ENCODE measurements at regions not wholly inside any gene's neighbourhood (a gene's known extent, or its start where the extent isn't known, plus 50 kb on each side); places are given as distances from the start of the nearest gene placed in this dataset.
"Not testable (repeated sequence)": the region's sequence is repeated elsewhere in the genome, so short reads cannot be mapped to it uniquely, and the experiment has no call there.

GRCh38 chrX:99051639-99052038, 1358.4 kb downstream of the PCDH19 start:
- Histone ChIP-seq H3K9me3 (ENCODE audit: control insufficient read depth, insufficient read depth, low read length) (peaks cover 2% of the 10 kb centered on the region; the same call in 1 of the 2 replicates), H3K4me1 (ENCODE audit: insufficient read depth, low read length) (no peaks in the 10 kb centered on the region), H3K9ac (ENCODE audit: low read depth, low read length) (no peak overlapping the region), H3K36me3 (ENCODE audit: insufficient read depth, low read length) (no peaks in the 10 kb centered on the region)

GRCh38 chrX:99033226-99033901, 1376.7 kb downstream of the PCDH19 start:
- no peak overlapping the region for H3K9ac ChIP-seq (ENCODE audit: low read depth, low read length)
- peaks cover 12% of the 10 kb centered on the region; the same call in 1 of the 2 replicates for H3K4me1 ChIP-seq (ENCODE audit: insufficient read depth, low read length)
- H3K36me3 ChIP-seq (ENCODE audit: insufficient read depth, low read length) = no peaks in the 10 kb centered on the region
- no peaks in the 10 kb centered on the region for H3K9me3 ChIP-seq (ENCODE audit: control insufficient read depth, insufficient read depth, low read length)

- no peaks in the 10 kb centered on the region for H3K36me3 ChIP-seq (ENCODE audit: insufficient read depth, low read length)
- H3K9me3 ChIP-seq (ENCODE audit: control insufficient read depth, insufficient read depth, low read length) = no peaks in the 10 kb centered on the region
- H3K9ac ChIP-seq (ENCODE audit: low read depth, low read length) = no peak overlapping the region
- H3K4me1 ChIP-seq (ENCODE audit: insufficient read depth, low read length) = no peaks in the 10 kb centered on the region
Observed at GRCh38 chrX:99010957-99011356, 1399.1 kb downstream of the PCDH19 start.

- peaks cover 6% of the 10 kb centered on the region; the same call in 1 of the 2 replicates for H3K4me1 ChIP-seq (ENCODE audit: insufficient read depth, low read length)
- no peaks in the 10 kb centered on the region; the same call in 1 of the 2 replicates for H3K9me3 ChIP-seq (ENCODE audit: control insufficient read depth, insufficient read depth, low read length)
- no peaks in the 10 kb centered on the region for H3K36me3 ChIP-seq (ENCODE audit: insufficient read depth, low read length)
- H3K9ac ChIP-seq (ENCODE audit: low read depth, low read length) = no peak overlapping the region
Observed at GRCh38 chrX:99001286-99001685, 1408.8 kb downstream of the PCDH19 start.

- Histone ChIP-seq H3K4me1 (ENCODE audit: insufficient read depth, low read length) (peaks cover 28% of the 10 kb centered on the region), H3K9me3 (ENCODE audit: control insufficient read depth, insufficient read depth, low read length) (no peaks in the 10 kb centered on the region), H3K9ac (ENCODE audit: low read depth, low read length) (no peak overlapping the region), H3K36me3 (ENCODE audit: insufficient read depth, low read length) (no peaks in the 10 kb centered on the region)
Observed at GRCh38 chrX:98962996-98963395, 1447.1 kb downstream of the PCDH19 start.

GRCh38 chrX:98956014-98956413, 1454.1 kb downstream of the PCDH19 start:
- Histone ChIP-seq H3K36me3 (ENCODE audit: insufficient read depth, low read length) (no peaks in the 10 kb centered on the region), H3K4me1 (ENCODE audit: insufficient read depth, low read length) (no peaks in the 10 kb centered on the region), H3K9me3 (ENCODE audit: control insufficient read depth, insufficient read depth, low read length) (no peaks in the 10 kb centered on the region), H3K9ac (ENCODE audit: low read depth, low read length) (no peak overlapping the region)

GRCh38 chrX:98939456-98939855, 1470.6 kb downstream of the PCDH19 start:
- H3K9me3 ChIP-seq (ENCODE audit: control insufficient read depth, insufficient read depth, low read length) = no peaks in the 10 kb centered on the region
- H3K4me1 ChIP-seq (ENCODE audit: insufficient read depth, low read length) = 0 out of 2 replicates have a peak, but pooled peaks cover 3% of the 10 kb centered on the region
- H3K36me3 ChIP-seq (ENCODE audit: insufficient read depth, low read length) = no peaks in the 10 kb centered on the region
- H3K9ac ChIP-seq (ENCODE audit: low read depth, low read length) = no peak overlapping the region

GRCh38 chrX:98931216-98931615, 1478.9 kb downstream of the PCDH19 start:
- peaks cover 3% of the 10 kb centered on the region; the same call in 1 of the 2 replicates for H3K9me3 ChIP-seq (ENCODE audit: control insufficient read depth, insufficient read depth, low read length)
- H3K36me3 ChIP-seq (ENCODE audit: insufficient read depth, low read length) = no peaks in the 10 kb centered on the region; the same call in 1 of the 2 replicates
- H3K9ac ChIP-seq (ENCODE audit: low read depth, low read length) = no peak overlapping the region
- peaks cover 8% of the 10 kb centered on the region; the same call in 1 of the 2 replicates for H3K4me1 ChIP-seq (ENCODE audit: insufficient read depth, low read length)

- Histone ChIP-seq H3K4me1 (ENCODE audit: insufficient read depth, low read length) (peaks cover 8% of the 10 kb centered on the region; the same call in 1 of the 2 replicates), H3K36me3 (ENCODE audit: insufficient read depth, low read length) (no peaks in the 10 kb centered on the region; the same call in 1 of the 2 replicates), H3K9ac (ENCODE audit: low read depth, low read length) (no peak overlapping the region), H3K9me3 (ENCODE audit: control insufficient read depth, insufficient read depth, low read length) (peaks cover 8% of the 10 kb centered on the region; the same call in 1 of the 2 replicates)
Observed at GRCh38 chrX:98924511-98924910, 1485.6 kb downstream of the PCDH19 start.

GRCh38 chrX:98897191-98897590, 1512.9 kb downstream of the PCDH19 start:
- H3K9ac ChIP-seq (ENCODE audit: low read depth, low read length) = no peak overlapping the region
- H3K36me3 ChIP-seq (ENCODE audit: insufficient read depth, low read length) = no peaks in the 10 kb centered on the region
- peaks cover 5% of the 10 kb centered on the region; the same call in 1 of the 2 replicates for H3K4me1 ChIP-seq (ENCODE audit: insufficient read depth, low read length)
- no peaks in the 10 kb centered on the region for H3K9me3 ChIP-seq (ENCODE audit: control insufficient read depth, insufficient read depth, low read length)

- H3K9me3 ChIP-seq (ENCODE audit: control insufficient read depth, insufficient read depth, low read length); H3K9ac ChIP-seq (ENCODE audit: low read depth, low read length); H3K4me1 ChIP-seq (ENCODE audit: insufficient read depth, low read length); H3K36me3 ChIP-seq (ENCODE audit: insufficient read depth, low read length): not testable (repeated sequence)
Observed at GRCh38 chrX:98850639-98851038, 1559.4 kb downstream of the PCDH19 start.
